GM12865 (cell line): ENCODE measurements at regions not wholly inside any gene's neighbourhood (a gene's known extent, or its start where the extent isn't known, plus 50 kb on each side); places are given as distances from the start of the nearest gene placed in this dataset.

ENCODE experiments used
- DNase-seq: peaks from one replicate; pipeline ENCODE4 v3.0.0; 2010; ENCODE audit warnings: low read depth
- H3K4me3 ChIP-seq: 2 replicates; pipeline ENCODE4 v1.5.1; 2011; ENCODE audit warnings: mild to moderate bottlenecking, low read depth, low read length, control low read depth
- TF ChIP-seq, protein P1 (sequence below): IDR thresholded peaks from 2 replicates; pipeline ENCODE4 v1.5.1; 2011; ENCODE audit warnings: low read length, control low read depth, low read depth, inconsistent platforms; ENCODE audit not compliant: insufficient read depth; ENCODE audit errors: missing control alignments

DNA sequence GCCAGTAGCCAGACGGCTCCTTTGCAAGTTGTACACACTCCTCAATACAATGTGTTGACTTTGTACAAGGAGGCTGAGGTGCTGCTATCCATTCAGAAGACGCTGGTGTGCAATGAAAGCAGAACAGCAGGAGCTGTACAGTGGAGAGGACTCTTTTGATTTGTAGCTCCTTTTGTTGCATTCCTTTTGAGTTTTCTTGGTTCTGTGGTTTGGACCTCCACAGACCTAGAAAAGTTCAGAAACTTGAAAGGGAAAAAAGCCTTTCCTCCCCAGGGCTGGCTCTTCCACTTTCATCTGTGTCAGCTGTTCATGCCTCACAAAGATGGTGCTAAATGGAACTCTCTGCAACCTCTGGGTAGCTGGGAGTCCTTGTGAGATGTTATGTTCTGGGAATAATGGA is 117.4 kb downstream of the MAT2B start:
- TF ChIP-seq, protein P1, sequence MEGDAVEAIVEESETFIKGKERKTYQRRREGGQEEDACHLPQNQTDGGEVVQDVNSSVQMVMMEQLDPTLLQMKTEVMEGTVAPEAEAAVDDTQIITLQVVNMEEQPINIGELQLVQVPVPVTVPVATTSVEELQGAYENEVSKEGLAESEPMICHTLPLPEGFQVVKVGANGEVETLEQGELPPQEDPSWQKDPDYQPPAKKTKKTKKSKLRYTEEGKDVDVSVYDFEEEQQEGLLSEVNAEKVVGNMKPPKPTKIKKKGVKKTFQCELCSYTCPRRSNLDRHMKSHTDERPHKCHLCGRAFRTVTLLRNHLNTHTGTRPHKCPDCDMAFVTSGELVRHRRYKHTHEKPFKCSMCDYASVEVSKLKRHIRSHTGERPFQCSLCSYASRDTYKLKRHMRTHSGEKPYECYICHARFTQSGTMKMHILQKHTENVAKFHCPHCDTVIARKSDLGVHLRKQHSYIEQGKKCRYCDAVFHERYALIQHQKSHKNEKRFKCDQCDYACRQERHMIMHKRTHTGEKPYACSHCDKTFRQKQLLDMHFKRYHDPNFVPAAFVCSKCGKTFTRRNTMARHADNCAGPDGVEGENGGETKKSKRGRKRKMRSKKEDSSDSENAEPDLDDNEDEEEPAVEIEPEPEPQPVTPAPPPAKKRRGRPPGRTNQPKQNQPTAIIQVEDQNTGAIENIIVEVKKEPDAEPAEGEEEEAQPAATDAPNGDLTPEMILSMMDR = no peak

DNA sequence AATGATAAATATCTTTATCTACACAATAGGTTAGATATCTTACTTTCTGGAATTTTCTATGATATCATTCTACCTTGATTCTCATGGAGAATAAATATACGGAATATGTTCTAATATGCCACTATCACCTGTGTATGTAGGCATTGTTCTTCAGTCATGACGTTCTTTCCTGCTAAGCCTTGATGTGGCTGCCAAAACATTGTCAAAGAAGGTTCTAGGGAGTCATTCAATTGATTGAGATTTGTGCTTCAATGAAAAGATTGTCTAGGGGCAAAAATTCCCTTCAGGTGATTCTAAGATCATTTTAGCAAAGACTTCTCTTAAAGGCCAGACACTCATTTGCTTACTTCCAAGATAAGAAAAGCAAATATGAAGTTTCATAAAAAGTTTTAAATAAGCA is 118.1 kb downstream of the MAT2B start:
- DNase-seq = no peak
- TF ChIP-seq, protein P1 = no peak
- H3K4me3 ChIP-seq = no peak overlapping the region

More for the DNA sequence above, 117.4 kb downstream of the MAT2B start:
- H3K4me3 ChIP-seq = no peak overlapping the region
- no peak for DNase-seq

- TF ChIP-seq, protein P1 = no peak
- DNase-seq = no peak
- H3K4me3 ChIP-seq = no peak overlapping the region
Observed at GRCh38 chr5:163623986-163624385, 118.6 kb downstream of the MAT2B start.

GRCh38 chr5:163624431-163624830 is 119.0 kb downstream of the MAT2B start:
- TF ChIP-seq, protein P1 = no peak
- no peak for DNase-seq

GRCh38 chr5:163626904-163627434 is 121.5 kb downstream of the MAT2B start:
- TF ChIP-seq, protein P1 = no peak
- DNase-seq = no peak
- no peak overlapping the region for H3K4me3 ChIP-seq

More at GRCh38 chr5:163624431-163624830, 119.0 kb downstream of the MAT2B start:
- no peak overlapping the region for H3K4me3 ChIP-seq

DNA sequence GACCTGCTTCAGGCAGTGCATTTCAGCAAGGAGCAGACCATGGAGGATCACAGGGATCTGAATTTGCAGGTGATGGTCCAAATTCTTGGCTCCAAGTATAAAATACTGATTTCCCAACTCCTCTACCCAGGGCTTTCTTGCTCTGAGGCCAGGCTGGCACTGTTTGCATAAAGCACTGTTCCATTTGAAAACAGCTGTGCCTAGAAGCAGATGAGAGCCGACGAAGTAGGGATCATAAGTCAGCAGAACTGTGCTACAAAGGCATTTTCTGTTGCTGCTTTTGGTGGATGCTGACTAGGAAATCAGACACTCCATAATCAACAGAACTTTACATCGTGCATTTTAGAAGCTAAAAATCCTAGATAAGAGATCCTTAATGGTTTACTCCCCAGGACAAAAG is 126.4 kb downstream of the MAT2B start:
- no peak overlapping the region for H3K4me3 ChIP-seq
- DNase-seq = no peak
- TF ChIP-seq, protein P1 = no peak

GRCh38 chr5:163633926-163634460 is 128.6 kb downstream of the MAT2B start:
- TF ChIP-seq, protein P1 = no peak
- no peak overlapping the region for H3K4me3 ChIP-seq
- no peak for DNase-seq
